Astrocyte of the spinal cord (primary cell): ENCODE measurements at regions not wholly inside any gene's neighbourhood (a gene's known extent, or its start where the extent isn't known, plus 50 kb on each side); places are given as distances from the start of the nearest gene placed in this dataset.

Source experiments
- DNase-seq: peaks from one replicate; pipeline ENCODE4 v3.0.0; 2011; ENCODE audit warnings: low read depth, low spot score
- H3K4me3 ChIP-seq: 2 replicates; pipeline ENCODE4 v1.5.1; 2011; ENCODE audit warnings: low read depth, mild to moderate bottlenecking, low read length, moderate library complexity
- in situ Hi-C: cut with HindIII; loops from 2 replicates; pipeline ENCODE4 v1.10.0; 2017; ENCODE audit warnings: low sequenced_read_pairs
- TF ChIP-seq, protein P1 (sequence below): IDR thresholded peaks from 2 replicates; pipeline ENCODE4 v1.5.1; 2012; ENCODE audit warnings: low read depth, mild to moderate bottlenecking, low read length, inconsistent platforms

DNA sequence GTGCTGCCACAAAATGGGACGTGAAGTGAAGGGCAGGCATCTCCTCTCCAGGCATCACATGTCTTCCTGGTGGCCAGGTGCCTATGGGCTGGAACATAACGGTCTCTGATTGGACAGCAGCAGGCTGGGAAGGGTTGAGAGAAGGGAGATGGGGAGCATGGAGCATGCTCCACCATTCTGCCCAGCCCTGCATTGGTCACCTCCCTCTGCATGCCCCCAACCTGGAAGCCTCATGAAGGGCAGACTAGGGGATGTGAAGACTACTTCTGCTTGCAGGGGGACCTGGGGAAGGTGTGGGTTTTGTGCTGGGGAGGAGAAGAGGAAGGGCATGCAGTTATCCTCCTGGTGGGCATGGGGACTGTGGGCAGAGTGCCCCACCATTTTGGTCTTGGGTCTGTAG is 782.2 kb downstream of the TBC1D22A start:
- TF ChIP-seq, protein P1, sequence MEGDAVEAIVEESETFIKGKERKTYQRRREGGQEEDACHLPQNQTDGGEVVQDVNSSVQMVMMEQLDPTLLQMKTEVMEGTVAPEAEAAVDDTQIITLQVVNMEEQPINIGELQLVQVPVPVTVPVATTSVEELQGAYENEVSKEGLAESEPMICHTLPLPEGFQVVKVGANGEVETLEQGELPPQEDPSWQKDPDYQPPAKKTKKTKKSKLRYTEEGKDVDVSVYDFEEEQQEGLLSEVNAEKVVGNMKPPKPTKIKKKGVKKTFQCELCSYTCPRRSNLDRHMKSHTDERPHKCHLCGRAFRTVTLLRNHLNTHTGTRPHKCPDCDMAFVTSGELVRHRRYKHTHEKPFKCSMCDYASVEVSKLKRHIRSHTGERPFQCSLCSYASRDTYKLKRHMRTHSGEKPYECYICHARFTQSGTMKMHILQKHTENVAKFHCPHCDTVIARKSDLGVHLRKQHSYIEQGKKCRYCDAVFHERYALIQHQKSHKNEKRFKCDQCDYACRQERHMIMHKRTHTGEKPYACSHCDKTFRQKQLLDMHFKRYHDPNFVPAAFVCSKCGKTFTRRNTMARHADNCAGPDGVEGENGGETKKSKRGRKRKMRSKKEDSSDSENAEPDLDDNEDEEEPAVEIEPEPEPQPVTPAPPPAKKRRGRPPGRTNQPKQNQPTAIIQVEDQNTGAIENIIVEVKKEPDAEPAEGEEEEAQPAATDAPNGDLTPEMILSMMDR, result no peak
- H3K4me3 ChIP-seq, result no peak overlapping the region
- in situ Hi-C loops, result no loop called here
- DNase-seq, result no peak

GRCh38 chr22:47543447-47543846 is 781.0 kb downstream of the TBC1D22A start:
- no peak overlapping the region for H3K4me3 ChIP-seq
- no peak for DNase-seq
- in situ Hi-C loops, result no loop called here
- TF ChIP-seq, protein P1, result no peak

DNA sequence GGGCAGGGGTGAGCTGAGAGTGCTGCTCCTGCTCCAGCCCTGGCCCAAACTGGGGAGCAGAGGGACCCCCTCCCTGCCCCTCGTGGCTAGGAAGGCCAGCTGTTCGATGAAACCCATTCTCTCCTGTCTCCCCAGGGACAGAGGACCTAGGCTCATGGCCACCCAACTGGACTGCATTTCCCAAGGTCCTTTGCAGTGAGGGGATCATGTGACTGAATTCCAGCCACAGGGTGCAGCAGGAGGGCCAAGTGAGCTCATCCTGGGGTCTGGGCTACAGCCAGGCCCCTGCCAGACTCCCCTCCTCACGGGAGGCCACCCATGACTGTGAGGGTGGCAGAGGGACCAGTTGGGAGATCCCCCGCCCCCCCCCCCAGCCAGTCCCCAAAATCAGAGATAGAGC is 777.6 kb downstream of the TBC1D22A start:
- no peak for DNase-seq
- H3K4me3 ChIP-seq, result no peak overlapping the region
- TF ChIP-seq, protein P1, result no peak
- in situ Hi-C loops, result no loop called here

GRCh38 chr22:47539374-47539773 is 776.9 kb downstream of the TBC1D22A start:
- no peak overlapping the region for H3K4me3 ChIP-seq
- TF ChIP-seq, protein P1, result no peak
- in situ Hi-C loops, result no loop called here
- DNase-seq, result no peak

GRCh38 chr22:47535681-47536080 is 773.2 kb downstream of the TBC1D22A start:
- TF ChIP-seq, protein P1, result no peak
- in situ Hi-C loops, result no loop called here
- no peak for DNase-seq
- H3K4me3 ChIP-seq, result no peak overlapping the region

GRCh38 chr22:47534804-47535410 is 772.5 kb downstream of the TBC1D22A start:
- TF ChIP-seq, protein P1, result no peak
- in situ Hi-C loops, result no loop called here
- no peak for DNase-seq
- no peak overlapping the region for H3K4me3 ChIP-seq
